ENCODE measurements at regions not wholly inside any gene's neighbourhood (a gene's known extent, or its start where the extent isn't known, plus 50 kb on each side); places are given as distances from the start of the nearest gene placed in this dataset.

DNA sequence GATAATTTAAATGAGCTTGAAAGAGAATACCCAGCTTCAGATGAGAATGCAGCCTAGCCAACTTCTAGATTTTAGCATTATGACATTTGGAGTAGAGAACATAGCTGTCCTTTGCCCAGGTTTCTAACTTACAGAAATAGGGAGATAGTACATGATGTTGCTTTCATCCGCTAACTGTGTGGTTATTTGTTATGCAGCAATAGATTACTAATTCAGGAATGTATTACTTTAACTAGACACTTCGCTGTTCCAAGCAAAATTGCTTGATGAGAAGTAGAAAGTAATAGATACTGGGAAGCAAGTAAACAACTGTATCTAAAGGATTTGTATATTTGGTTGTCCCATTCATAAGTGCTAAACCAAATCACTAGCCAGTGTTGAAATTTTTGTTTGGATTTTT lies 790.9 kb upstream of the PRR20A start:
- no peaks in the 10 kb centered on the region for H3K9me3 ChIP-seq (ENCODE audit: control insufficient read depth, insufficient read depth, low read depth, low read length)
- no peaks in the 10 kb centered on the region for H3K79me2 ChIP-seq (ENCODE audit: control insufficient read depth, insufficient read depth, low read length)

DNA sequence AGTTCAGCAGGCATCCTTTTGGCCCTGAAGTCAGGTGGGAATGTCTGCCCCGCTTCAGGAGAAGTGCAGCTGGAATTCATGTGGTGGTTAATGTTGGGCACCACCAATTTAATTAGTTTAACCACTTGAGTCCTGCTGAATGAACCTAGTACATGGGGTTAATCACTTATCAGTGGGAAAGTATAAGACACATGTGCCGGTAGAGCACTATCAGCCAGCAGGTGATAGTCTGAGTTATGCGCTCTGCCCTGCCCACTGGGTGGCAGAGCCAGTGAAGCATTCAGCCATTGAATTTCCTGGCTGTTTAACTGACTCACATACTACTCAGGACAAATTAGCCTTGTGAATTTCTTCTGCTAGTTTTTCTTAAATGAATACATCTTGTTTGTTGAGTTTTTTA lies 789.7 kb upstream of the PRR20A start:
- H3K36me3 ChIP-seq (ENCODE audit: control insufficient read depth, insufficient read depth, low read length): no peaks in the 10 kb centered on the region
- H3K4me2 ChIP-seq (ENCODE audit: extremely low read depth, insufficient read depth, low read length): no peak overlapping the region
- DNase-seq (ENCODE audit: low read depth in 2 of 2): no peak
- no peaks in the 10 kb centered on the region for H3K9me3 ChIP-seq (ENCODE audit: control insufficient read depth, insufficient read depth, low read depth, low read length)
- H4K20me1 ChIP-seq (ENCODE audit: control insufficient read depth, extremely low read depth, insufficient read depth, low read length): no peaks in the 10 kb centered on the region
- H3K4me3 ChIP-seq (replicated peaks in 1 of 4; ENCODE audit: control extremely low read depth in 1 of 4, insufficient read depth in 1 of 4, low read depth in 3 of 4, low read length in 4 of 4): no peak overlapping the region
- no peak overlapping the region for H3K9ac ChIP-seq (ENCODE audit: insufficient read depth, low read length)
- no peak overlapping the region for H3K27ac ChIP-seq (ENCODE audit: insufficient read depth, low read length)
- no peaks in the 10 kb centered on the region for H3K4me1 ChIP-seq (ENCODE audit: control insufficient read depth, extremely low read depth, insufficient read depth, low read length)
- H2AFZ ChIP-seq (ENCODE audit: low read length): no peak overlapping the region
- TF ChIP-seq, protein P1, sequence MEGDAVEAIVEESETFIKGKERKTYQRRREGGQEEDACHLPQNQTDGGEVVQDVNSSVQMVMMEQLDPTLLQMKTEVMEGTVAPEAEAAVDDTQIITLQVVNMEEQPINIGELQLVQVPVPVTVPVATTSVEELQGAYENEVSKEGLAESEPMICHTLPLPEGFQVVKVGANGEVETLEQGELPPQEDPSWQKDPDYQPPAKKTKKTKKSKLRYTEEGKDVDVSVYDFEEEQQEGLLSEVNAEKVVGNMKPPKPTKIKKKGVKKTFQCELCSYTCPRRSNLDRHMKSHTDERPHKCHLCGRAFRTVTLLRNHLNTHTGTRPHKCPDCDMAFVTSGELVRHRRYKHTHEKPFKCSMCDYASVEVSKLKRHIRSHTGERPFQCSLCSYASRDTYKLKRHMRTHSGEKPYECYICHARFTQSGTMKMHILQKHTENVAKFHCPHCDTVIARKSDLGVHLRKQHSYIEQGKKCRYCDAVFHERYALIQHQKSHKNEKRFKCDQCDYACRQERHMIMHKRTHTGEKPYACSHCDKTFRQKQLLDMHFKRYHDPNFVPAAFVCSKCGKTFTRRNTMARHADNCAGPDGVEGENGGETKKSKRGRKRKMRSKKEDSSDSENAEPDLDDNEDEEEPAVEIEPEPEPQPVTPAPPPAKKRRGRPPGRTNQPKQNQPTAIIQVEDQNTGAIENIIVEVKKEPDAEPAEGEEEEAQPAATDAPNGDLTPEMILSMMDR (conservative IDR thresholded peaks at IDR 0.05 in 1 of 2, IDR thresholded peaks at IDR 0.05 in 1 of 2; ENCODE audit: low read depth in 1 of 2, low read length in 2 of 2): no peak
- no peak for TF ChIP-seq EZH2 (IDR thresholded peaks at IDR 0.05; ENCODE audit: low read length, missing control alignments)
- no peaks in the 10 kb centered on the region for H3K27me3 ChIP-seq (ENCODE audit: control insufficient read depth, insufficient read depth, low read length)
- H3K79me2 ChIP-seq (ENCODE audit: control insufficient read depth, insufficient read depth, low read length): no peaks in the 10 kb centered on the region

More for the DNA sequence above, 790.9 kb upstream of the PRR20A start:
- no peak for DNase-seq (ENCODE audit: low read depth in 2 of 2)
- no peak overlapping the region for H3K9ac ChIP-seq (ENCODE audit: insufficient read depth, low read length)
- no peak overlapping the region for H3K4me3 ChIP-seq (replicated peaks in 1 of 4; ENCODE audit: control extremely low read depth in 1 of 4, insufficient read depth in 1 of 4, low read depth in 3 of 4, low read length in 4 of 4)
- no peaks in the 10 kb centered on the region for H3K36me3 ChIP-seq (ENCODE audit: control insufficient read depth, insufficient read depth, low read length)
- H3K27ac ChIP-seq (ENCODE audit: insufficient read depth, low read length): no peak overlapping the region
- H2AFZ ChIP-seq (ENCODE audit: low read length): no peak overlapping the region
- no peak overlapping the region for H3K4me2 ChIP-seq (ENCODE audit: extremely low read depth, insufficient read depth, low read length)
- H3K4me1 ChIP-seq (ENCODE audit: control insufficient read depth, extremely low read depth, insufficient read depth, low read length): no peaks in the 10 kb centered on the region
- TF ChIP-seq, protein P1 (conservative IDR thresholded peaks at IDR 0.05 in 1 of 2, IDR thresholded peaks at IDR 0.05 in 1 of 2; ENCODE audit: low read depth in 1 of 2, low read length in 2 of 2): no peak
- no peak for TF ChIP-seq EZH2 (IDR thresholded peaks at IDR 0.05; ENCODE audit: low read length, missing control alignments)
- no peaks in the 10 kb centered on the region for H3K27me3 ChIP-seq (ENCODE audit: control insufficient read depth, insufficient read depth, low read length)
- no peaks in the 10 kb centered on the region for H4K20me1 ChIP-seq (ENCODE audit: control insufficient read depth, extremely low read depth, insufficient read depth, low read length)

DNA sequence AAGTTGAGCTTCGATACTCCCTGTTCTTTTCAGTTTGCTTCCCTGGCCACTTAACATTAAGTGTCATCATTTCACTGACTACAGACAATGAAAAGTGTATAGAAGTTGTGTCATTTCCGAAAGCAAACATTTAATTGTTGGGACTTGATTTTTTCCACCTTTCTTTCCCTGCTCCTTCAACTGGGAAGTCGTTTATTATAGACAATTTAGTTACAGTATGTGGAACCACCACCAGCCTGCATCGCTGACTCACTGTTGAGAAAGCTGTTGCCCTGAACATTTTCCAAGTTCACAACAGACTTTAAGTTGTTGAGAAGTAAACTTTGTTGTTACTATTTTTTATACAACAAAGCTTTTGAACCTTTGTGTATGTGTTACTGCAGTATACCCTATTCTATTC lies 788.4 kb upstream of the PRR20A start:
- no peaks in the 10 kb centered on the region for H3K36me3 ChIP-seq (ENCODE audit: control insufficient read depth, insufficient read depth, low read length)
- no peak for DNase-seq (ENCODE audit: low read depth in 2 of 2)
- no peaks in the 10 kb centered on the region for H3K9me3 ChIP-seq (ENCODE audit: control insufficient read depth, insufficient read depth, low read depth, low read length)
- no peak overlapping the region for H3K27ac ChIP-seq (ENCODE audit: insufficient read depth, low read length)
- no peak overlapping the region for H3K4me3 ChIP-seq (replicated peaks in 1 of 4; ENCODE audit: control extremely low read depth in 1 of 4, insufficient read depth in 1 of 4, low read depth in 3 of 4, low read length in 4 of 4)
- no peak overlapping the region for H3K9ac ChIP-seq (ENCODE audit: insufficient read depth, low read length)
- H3K79me2 ChIP-seq (ENCODE audit: control insufficient read depth, insufficient read depth, low read length): no peaks in the 10 kb centered on the region
- no peaks in the 10 kb centered on the region for H3K4me1 ChIP-seq (ENCODE audit: control insufficient read depth, extremely low read depth, insufficient read depth, low read length)
- no peak overlapping the region for H2AFZ ChIP-seq (ENCODE audit: low read length)
- H3K27me3 ChIP-seq (ENCODE audit: control insufficient read depth, insufficient read depth, low read length): no peaks in the 10 kb centered on the region
- no peaks in the 10 kb centered on the region for H4K20me1 ChIP-seq (ENCODE audit: control insufficient read depth, extremely low read depth, insufficient read depth, low read length)
- no peak for TF ChIP-seq EZH2 (IDR thresholded peaks at IDR 0.05; ENCODE audit: low read length, missing control alignments)
- TF ChIP-seq, protein P1 (conservative IDR thresholded peaks at IDR 0.05 in 1 of 2, IDR thresholded peaks at IDR 0.05 in 1 of 2; ENCODE audit: low read depth in 1 of 2, low read length in 2 of 2): no peak
- H3K4me2 ChIP-seq (ENCODE audit: extremely low read depth, insufficient read depth, low read length): no peak overlapping the region
